GM06990 (cell line): ENCODE measurements at regions not wholly inside any gene's neighbourhood (a gene's known extent, or its start where the extent isn't known, plus 50 kb on each side); places are given as distances from the start of the nearest gene placed in this dataset.

ENCODE experiments used
- DNase-seq: peaks from one replicate; pipeline ENCODE4 v3.0.0-alpha.2; 2011; ENCODE audit not compliant: insufficient read length; ENCODE audit errors: extremely low read depth
- H3K27me3 ChIP-seq: replicated peaks from 2 replicates; pipeline ENCODE4 v1.6.0; 2011; ENCODE audit warnings: low read length; ENCODE audit not compliant: control insufficient read depth, insufficient read depth
- H3K36me3 ChIP-seq: 2 replicates; pipeline ENCODE4 v1.5.1; 2011; ENCODE audit warnings: low read length; ENCODE audit not compliant: control insufficient read depth, insufficient read depth
- H3K4me3 ChIP-seq: replicated peaks from 2 replicates; pipeline ENCODE4 v1.5.1; 2011; ENCODE audit warnings: low read depth, mild to moderate bottlenecking, control low read depth, low read length
- CTCF ChIP-seq: IDR thresholded peaks from 2 replicates; pipeline ENCODE4 v1.5.1; 2011; ENCODE audit warnings: low read length, control low read depth, mild to moderate bottlenecking, inconsistent platforms; ENCODE audit not compliant: insufficient read depth, poor library complexity, severe bottlenecking

- H3K36me3 ChIP-seq = no peaks in the 10 kb centered on the region
- H3K4me3 ChIP-seq = no peak overlapping the region
- DNase-seq = no peak
- TF ChIP-seq CTCF = no peak
- no peaks in the 10 kb centered on the region for H3K27me3 ChIP-seq
Observed at GRCh38 chr17:68184141-68184571, 63.7 kb upstream of the AMZ2 start.

- no peak for DNase-seq
- TF ChIP-seq CTCF = no peak
Observed at GRCh38 chr17:68184816-68185436, 62.9 kb upstream of the AMZ2 start.

GRCh38 chr17:68185820-68186219 is 62.0 kb upstream of the AMZ2 start:
- Histone ChIP-seq H3K27me3 (no peaks in the 10 kb centered on the region), H3K36me3 (no peaks in the 10 kb centered on the region), H3K4me3 (no peak overlapping the region)
- no peak for DNase-seq
- no peak for TF ChIP-seq CTCF

More at GRCh38 chr17:68184816-68185436, 62.9 kb upstream of the AMZ2 start:
- H3K36me3 ChIP-seq = no peaks in the 10 kb centered on the region
- no peak overlapping the region for H3K4me3 ChIP-seq
- no peaks in the 10 kb centered on the region for H3K27me3 ChIP-seq

- Histone ChIP-seq H3K36me3 (no peaks in the 10 kb centered on the region), H3K27me3 (no peaks in the 10 kb centered on the region), H3K4me3 (no peak overlapping the region)
- TF ChIP-seq CTCF = no peak
- no peak for DNase-seq
Observed at GRCh38 chr17:68190495-68190894, 57.3 kb upstream of the AMZ2 start.

GRCh38 chr17:68195667-68196393 is 52.0 kb upstream of the AMZ2 start:
- Histone ChIP-seq H3K27me3 (peaks cover 2% of the 10 kb centered on the region; the same call in 1 of the 2 replicates), H3K4me3 (0 out of 2 replicates have a peak overlapping the region, but pooled peaks have one; percentile 25), H3K36me3 (no peaks in the 10 kb centered on the region)
- no peak for DNase-seq
- TF ChIP-seq CTCF = no peak
